HG03066 (cell line): ENCODE measurements at regions not wholly inside any gene's neighbourhood (a gene's known extent, or its start where the extent isn't known, plus 50 kb on each side); places are given as distances from the start of the nearest gene placed in this dataset.

Source experiments
- ATAC-seq: cut with Tn5 transposase; IDR thresholded peaks from one replicate; pipeline ENCODE4 v1.9.1; 2021; ENCODE audit warnings: low read depth; ENCODE audit not compliant: unreplicated experiment

GRCh38 chr4:184879271-184879670, 53.5 kb upstream of the ACSL1 start:
- ATAC-seq: no peak

- no peak for ATAC-seq
Observed at GRCh38 chr4:184882276-184882675, 56.5 kb upstream of the ACSL1 start.

- ATAC-seq: no peak
Observed at GRCh38 chr4:184883024-184883423, 57.3 kb upstream of the ACSL1 start.

GRCh38 chr4:184884883-184885282, 59.1 kb upstream of the ACSL1 start:
- ATAC-seq: no peak

GRCh38 chr4:184885602-184886001, 59.8 kb upstream of the ACSL1 start:
- no peak for ATAC-seq

GRCh38 chr4:184887333-184887732, 61.6 kb upstream of the ACSL1 start:
- ATAC-seq: no peak

- no peak for ATAC-seq
Observed at GRCh38 chr4:184887947-184888346, 62.2 kb upstream of the ACSL1 start.

GRCh38 chr4:184889666-184890335, 64.0 kb upstream of the ACSL1 start:
- ATAC-seq: no peak

- ATAC-seq: no peak
Observed at GRCh38 chr4:184890499-184890898, 64.7 kb upstream of the ACSL1 start.

- ATAC-seq: no peak
Observed at GRCh38 chr4:184891816-184892397, 66.1 kb upstream of the ACSL1 start.

- no peak for ATAC-seq
Observed at GRCh38 chr4:184892999-184893398, 67.2 kb upstream of the ACSL1 start.

- ATAC-seq: no peak
Observed at GRCh38 chr4:184893801-184894571, 68.2 kb upstream of the ACSL1 start.

GRCh38 chr4:184895012-184895695, 69.4 kb upstream of the ACSL1 start:
- ATAC-seq: no peak

- peak; percentile 70 for ATAC-seq
Observed at GRCh38 chr4:184896868-184897715, 71.3 kb upstream of the ACSL1 start.

GRCh38 chr4:184897895-184898294, 72.1 kb upstream of the ACSL1 start:
- no peak for ATAC-seq

- ATAC-seq: no peak
Observed at GRCh38 chr4:184898793-184899192, 73.0 kb upstream of the ACSL1 start.

GRCh38 chr4:184899261-184900134, 73.7 kb upstream of the ACSL1 start:
- no peak for ATAC-seq

GRCh38 chr4:184900184-184900583, 74.4 kb upstream of the ACSL1 start:
- no peak for ATAC-seq

- ATAC-seq: no peak
Observed at GRCh38 chr4:184902550-184902949, 76.8 kb upstream of the ACSL1 start.
